ENCODE measurements at regions not wholly inside any gene's neighbourhood (a gene's known extent, or its start where the extent isn't known, plus 50 kb on each side); places are given as distances from the start of the nearest gene placed in this dataset.

GRCh38 chr9:13790055-13790454 is 510.6 kb upstream of the MPDZ start:
- DNase-seq (no peak), ATAC-seq (ENCODE audit: insufficient read depth, low FRiP score) (no peak)
- WGBS, 2 donors = 84 to 89% methylated on average over 2 of the region's 2 CpGs
- H3K4me3 ChIP-seq = no peak overlapping the region
- no peak overlapping the region for H3K9ac ChIP-seq (ENCODE audit: insufficient read depth in 1 of 2, low read length in 2 of 2)
- H3K36me3 ChIP-seq (ENCODE audit: control insufficient read depth in 4 of 4, insufficient read depth in 4 of 4, low read length in 4 of 4) = no peaks in the 10 kb centered on the region
- no peaks in the 10 kb centered on the region for H3K27me3 ChIP-seq (ENCODE audit: control insufficient read depth in 3 of 3, insufficient read depth in 3 of 3, low read length in 2 of 3)
- TF ChIP-seq, protein P1, sequence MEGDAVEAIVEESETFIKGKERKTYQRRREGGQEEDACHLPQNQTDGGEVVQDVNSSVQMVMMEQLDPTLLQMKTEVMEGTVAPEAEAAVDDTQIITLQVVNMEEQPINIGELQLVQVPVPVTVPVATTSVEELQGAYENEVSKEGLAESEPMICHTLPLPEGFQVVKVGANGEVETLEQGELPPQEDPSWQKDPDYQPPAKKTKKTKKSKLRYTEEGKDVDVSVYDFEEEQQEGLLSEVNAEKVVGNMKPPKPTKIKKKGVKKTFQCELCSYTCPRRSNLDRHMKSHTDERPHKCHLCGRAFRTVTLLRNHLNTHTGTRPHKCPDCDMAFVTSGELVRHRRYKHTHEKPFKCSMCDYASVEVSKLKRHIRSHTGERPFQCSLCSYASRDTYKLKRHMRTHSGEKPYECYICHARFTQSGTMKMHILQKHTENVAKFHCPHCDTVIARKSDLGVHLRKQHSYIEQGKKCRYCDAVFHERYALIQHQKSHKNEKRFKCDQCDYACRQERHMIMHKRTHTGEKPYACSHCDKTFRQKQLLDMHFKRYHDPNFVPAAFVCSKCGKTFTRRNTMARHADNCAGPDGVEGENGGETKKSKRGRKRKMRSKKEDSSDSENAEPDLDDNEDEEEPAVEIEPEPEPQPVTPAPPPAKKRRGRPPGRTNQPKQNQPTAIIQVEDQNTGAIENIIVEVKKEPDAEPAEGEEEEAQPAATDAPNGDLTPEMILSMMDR (IDR thresholded peaks at IDR 0.05; ENCODE audit: control extremely low read depth, extremely low read depth) = no peak
- H3K4me1 ChIP-seq (ENCODE audit: control insufficient read depth in 5 of 5, insufficient read depth in 5 of 5, low read length in 5 of 5) = peaks cover 0 to 31% (median 11%) of the 10 kb centered on the region in 5 donors
- H3K27ac ChIP-seq (ENCODE audit: low read depth in 1 of 2, low read length in 1 of 2) = no peak overlapping the region
- peaks cover 0 to 6% (median 0%) of the 10 kb centered on the region in 4 donors for H3K9me3 ChIP-seq (ENCODE audit: control insufficient read depth in 4 of 4, insufficient read depth in 3 of 4, low read length in 3 of 4)

GRCh38 chr9:13787234-13787833 is 507.8 kb upstream of the MPDZ start:
- H3K4me1 ChIP-seq (ENCODE audit: control insufficient read depth in 5 of 5, insufficient read depth in 5 of 5, low read length in 5 of 5) = peaks cover 0 to 31% (median 11%) of the 10 kb centered on the region in 5 donors
- peak overlapping the region; percentile 27 to 78 for H3K27ac ChIP-seq (ENCODE audit: low read depth in 1 of 2, low read length in 1 of 2)
- no peaks in the 10 kb centered on the region for H3K9me3 ChIP-seq (ENCODE audit: control insufficient read depth in 4 of 4, insufficient read depth in 3 of 4, low read length in 3 of 4)
- no peak overlapping the region for H3K4me3 ChIP-seq
- ATAC-seq (ENCODE audit: insufficient read depth, low FRiP score) (no peak), DNase-seq (peak; percentile 76 to 96 (median 96))
- 50 to 54% methylated on average over 10 of the region's 10 CpGs for WGBS, 2 donors
- H3K9ac ChIP-seq (ENCODE audit: insufficient read depth in 1 of 2, low read length in 2 of 2) = peak overlapping the region in 1 of 2 donors; percentile 89
- TF ChIP-seq, protein P1 (IDR thresholded peaks at IDR 0.05; ENCODE audit: control extremely low read depth, extremely low read depth) = no peak
- no peaks in the 10 kb centered on the region for H3K27me3 ChIP-seq (ENCODE audit: control insufficient read depth in 3 of 3, insufficient read depth in 3 of 3, low read length in 2 of 3)
- H3K36me3 ChIP-seq (ENCODE audit: control insufficient read depth in 4 of 4, insufficient read depth in 4 of 4, low read length in 4 of 4) = no peaks in the 10 kb centered on the region

DNA sequence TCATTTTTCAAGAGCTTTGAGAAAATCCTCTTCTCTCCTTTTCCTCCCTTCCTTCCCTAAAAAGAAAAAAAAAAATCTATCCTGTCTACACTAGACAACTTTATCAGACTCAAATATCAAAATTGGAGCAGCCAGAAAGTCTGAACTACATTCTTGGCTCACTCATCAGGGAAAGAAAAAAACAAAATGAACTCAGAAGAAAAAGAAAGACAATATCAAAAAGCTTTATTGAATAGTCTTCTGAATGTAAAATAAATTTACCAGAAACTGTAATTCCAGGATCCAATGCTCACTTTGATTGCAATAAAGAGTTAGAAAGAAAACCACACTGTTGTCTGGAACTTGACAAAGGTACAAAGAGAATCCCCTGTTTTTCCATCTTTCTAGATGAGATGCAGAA is 507.2 kb upstream of the MPDZ start:
- DNase-seq = no peak
- H3K27ac ChIP-seq (ENCODE audit: low read depth in 1 of 2, low read length in 1 of 2) = peak overlapping the region; percentile 27 to 78
- H3K27me3 ChIP-seq (ENCODE audit: control insufficient read depth in 3 of 3, insufficient read depth in 3 of 3, low read length in 2 of 3) = no peaks in the 10 kb centered on the region
- no peak for ATAC-seq (ENCODE audit: insufficient read depth, low FRiP score)
- H3K9ac ChIP-seq (ENCODE audit: insufficient read depth in 1 of 2, low read length in 2 of 2) = peak overlapping the region in 1 of 2 donors; percentile 89
- peaks cover 0 to 31% (median 11%) of the 10 kb centered on the region in 5 donors for H3K4me1 ChIP-seq (ENCODE audit: control insufficient read depth in 5 of 5, insufficient read depth in 5 of 5, low read length in 5 of 5)
- no peaks in the 10 kb centered on the region for H3K9me3 ChIP-seq (ENCODE audit: control insufficient read depth in 4 of 4, insufficient read depth in 3 of 4, low read length in 3 of 4)
- TF ChIP-seq, protein P1 (IDR thresholded peaks at IDR 0.05; ENCODE audit: control extremely low read depth, extremely low read depth) = no peak
- H3K4me3 ChIP-seq = no peak overlapping the region
- no peaks in the 10 kb centered on the region for H3K36me3 ChIP-seq (ENCODE audit: control insufficient read depth in 4 of 4, insufficient read depth in 4 of 4, low read length in 4 of 4)

GRCh38 chr9:13786131-13786530 is 506.6 kb upstream of the MPDZ start:
- Histone ChIP-seq H3K9me3 (ENCODE audit: control insufficient read depth in 4 of 4, insufficient read depth in 3 of 4, low read length in 3 of 4) (no peaks in the 10 kb centered on the region), H3K36me3 (ENCODE audit: control insufficient read depth in 4 of 4, insufficient read depth in 4 of 4, low read length in 4 of 4) (no peaks in the 10 kb centered on the region), H3K27me3 (ENCODE audit: control insufficient read depth in 3 of 3, insufficient read depth in 3 of 3, low read length in 2 of 3) (no peaks in the 10 kb centered on the region), H3K4me1 (ENCODE audit: control insufficient read depth in 5 of 5, insufficient read depth in 5 of 5, low read length in 5 of 5) (peaks cover 0 to 31% (median 11%) of the 10 kb centered on the region in 5 donors), H3K4me3 (no peak overlapping the region), H3K27ac (ENCODE audit: low read depth in 1 of 2, low read length in 1 of 2) (peak overlapping the region in 1 of 2 donors; percentile 64), H3K9ac (ENCODE audit: insufficient read depth in 1 of 2, low read length in 2 of 2) (no peak overlapping the region)
- whole genome bisulfite sequencing, 2 donors = 74 to 85% methylated on average over 7 of the region's 7 CpGs
- ATAC-seq (ENCODE audit: insufficient read depth, low FRiP score) (no peak), DNase-seq (peak; percentile 66 to 80 (median 79))
- TF ChIP-seq, protein P1 (IDR thresholded peaks at IDR 0.05; ENCODE audit: control extremely low read depth, extremely low read depth) = no peak
